ENCODE measurements at regions not wholly inside any gene's neighbourhood (a gene's known extent, or its start where the extent isn't known, plus 50 kb on each side); places are given as distances from the start of the nearest gene placed in this dataset.

- intact Hi-C loops (cut with micrococcal nuclease; ENCODE audit: unreplicated experiment) (no loop called here), in situ Hi-C loops (cut with HindIII; ENCODE audit: low pct_unique_long_range_greater_than_20kb, low sequenced_read_pairs) (no loop called here)
- H3K27ac ChIP-seq (ENCODE audit: low read length) = no peak overlapping the region
- H3K36me3 ChIP-seq (ENCODE audit: control insufficient read depth, insufficient read depth, low read length) = no peaks in the 10 kb centered on the region
- CTCF ChIA-PET = no interaction called here
- no peak for DNase-seq (ENCODE audit: low read depth, low spot score)
- no peak for ATAC-seq
- no peaks in the 10 kb centered on the region for H3K4me1 ChIP-seq (ENCODE audit: control insufficient read depth, insufficient read depth, low read length)
- POLR2A ChIA-PET = no interaction called here
- H3K9me3 ChIP-seq (ENCODE audit: control insufficient read depth, insufficient read depth, low read depth, low read length) = no peaks in the 10 kb centered on the region
- peaks cover 3% of the 10 kb centered on the region; the same call in 1 of the 2 replicates for H3K27me3 ChIP-seq (ENCODE audit: control insufficient read depth, insufficient read depth, low read length)
- H3K4me3 ChIP-seq (ENCODE audit: low read depth in 2 of 2, low read length in 2 of 2) = no peak overlapping the region
- BruUV-seq (replicated peaks) = no TSS peak
- TF ChIP-seq POLR2AphosphoS5 (IDR thresholded peaks at IDR 0.05; ENCODE audit: low read depth, low read length) = no peak
These were observed 167.6 kb upstream of the TNP1 start for GRCh38 chr2:217027414-217027813.

- in situ Hi-C loops (cut with HindIII; ENCODE audit: low pct_unique_long_range_greater_than_20kb, low sequenced_read_pairs) (no loop called here), intact Hi-C loops (cut with micrococcal nuclease; ENCODE audit: unreplicated experiment) (no loop called here)
- H3K4me3 ChIP-seq (ENCODE audit: low read depth in 2 of 2, low read length in 2 of 2) = no peak overlapping the region
These were observed 166.7 kb upstream of the TNP1 start for GRCh38 chr2:217026569-217026968.

DNA sequence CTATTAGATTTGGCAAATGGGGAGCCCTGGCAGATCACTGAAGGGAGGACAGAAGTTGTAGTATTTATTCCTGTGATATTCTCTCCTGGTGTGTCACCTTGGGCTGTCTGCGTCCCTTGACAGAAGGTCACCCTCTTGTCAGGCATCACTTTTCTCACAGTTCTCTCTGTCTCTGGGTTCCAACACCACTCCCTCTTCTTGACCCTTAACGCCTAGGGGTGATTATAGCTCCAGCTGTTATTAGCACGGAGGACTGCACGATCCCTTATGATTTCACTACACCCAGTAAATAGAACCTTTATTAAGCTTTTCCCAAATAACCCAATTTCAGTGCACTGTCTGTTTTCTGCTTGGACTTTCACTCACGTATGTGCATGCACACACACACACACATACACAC is 166.3 kb upstream of the TNP1 start:
- Histone ChIP-seq H3K27ac (ENCODE audit: low read length) (no peak overlapping the region), H3K36me3 (ENCODE audit: control insufficient read depth, insufficient read depth, low read length) (no peaks in the 10 kb centered on the region), H3K27me3 (ENCODE audit: control insufficient read depth, insufficient read depth, low read length) (peaks cover 3% of the 10 kb centered on the region; the same call in 1 of the 2 replicates), H3K4me3 (ENCODE audit: low read depth in 2 of 2, low read length in 2 of 2) (no peak overlapping the region), H3K4me1 (ENCODE audit: control insufficient read depth, insufficient read depth, low read length) (no peaks in the 10 kb centered on the region), H3K9me3 (ENCODE audit: control insufficient read depth, insufficient read depth, low read depth, low read length) (no peaks in the 10 kb centered on the region)
- DNase-seq (ENCODE audit: low read depth, low spot score) = no peak
- in situ Hi-C loops (cut with HindIII; ENCODE audit: low pct_unique_long_range_greater_than_20kb, low sequenced_read_pairs) = no loop called here
- intact Hi-C loops (cut with micrococcal nuclease; ENCODE audit: unreplicated experiment) = no loop called here
- ATAC-seq = no peak
- TF ChIP-seq SIN3A (IDR thresholded peaks at IDR 0.05; ENCODE audit: borderline replicate concordance, insufficient read depth, low read depth, low read length) (no peak), POLR2AphosphoS5 (IDR thresholded peaks at IDR 0.05; ENCODE audit: low read depth, low read length) (no peak), TCF7L2 (IDR thresholded peaks at IDR 0.05; ENCODE audit: low read depth, low read length) (no peak)
- TF ChIP-seq, protein P1, sequence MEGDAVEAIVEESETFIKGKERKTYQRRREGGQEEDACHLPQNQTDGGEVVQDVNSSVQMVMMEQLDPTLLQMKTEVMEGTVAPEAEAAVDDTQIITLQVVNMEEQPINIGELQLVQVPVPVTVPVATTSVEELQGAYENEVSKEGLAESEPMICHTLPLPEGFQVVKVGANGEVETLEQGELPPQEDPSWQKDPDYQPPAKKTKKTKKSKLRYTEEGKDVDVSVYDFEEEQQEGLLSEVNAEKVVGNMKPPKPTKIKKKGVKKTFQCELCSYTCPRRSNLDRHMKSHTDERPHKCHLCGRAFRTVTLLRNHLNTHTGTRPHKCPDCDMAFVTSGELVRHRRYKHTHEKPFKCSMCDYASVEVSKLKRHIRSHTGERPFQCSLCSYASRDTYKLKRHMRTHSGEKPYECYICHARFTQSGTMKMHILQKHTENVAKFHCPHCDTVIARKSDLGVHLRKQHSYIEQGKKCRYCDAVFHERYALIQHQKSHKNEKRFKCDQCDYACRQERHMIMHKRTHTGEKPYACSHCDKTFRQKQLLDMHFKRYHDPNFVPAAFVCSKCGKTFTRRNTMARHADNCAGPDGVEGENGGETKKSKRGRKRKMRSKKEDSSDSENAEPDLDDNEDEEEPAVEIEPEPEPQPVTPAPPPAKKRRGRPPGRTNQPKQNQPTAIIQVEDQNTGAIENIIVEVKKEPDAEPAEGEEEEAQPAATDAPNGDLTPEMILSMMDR (IDR thresholded peaks at IDR 0.05) = no peak
- TF ChIP-seq, protein P2, sequence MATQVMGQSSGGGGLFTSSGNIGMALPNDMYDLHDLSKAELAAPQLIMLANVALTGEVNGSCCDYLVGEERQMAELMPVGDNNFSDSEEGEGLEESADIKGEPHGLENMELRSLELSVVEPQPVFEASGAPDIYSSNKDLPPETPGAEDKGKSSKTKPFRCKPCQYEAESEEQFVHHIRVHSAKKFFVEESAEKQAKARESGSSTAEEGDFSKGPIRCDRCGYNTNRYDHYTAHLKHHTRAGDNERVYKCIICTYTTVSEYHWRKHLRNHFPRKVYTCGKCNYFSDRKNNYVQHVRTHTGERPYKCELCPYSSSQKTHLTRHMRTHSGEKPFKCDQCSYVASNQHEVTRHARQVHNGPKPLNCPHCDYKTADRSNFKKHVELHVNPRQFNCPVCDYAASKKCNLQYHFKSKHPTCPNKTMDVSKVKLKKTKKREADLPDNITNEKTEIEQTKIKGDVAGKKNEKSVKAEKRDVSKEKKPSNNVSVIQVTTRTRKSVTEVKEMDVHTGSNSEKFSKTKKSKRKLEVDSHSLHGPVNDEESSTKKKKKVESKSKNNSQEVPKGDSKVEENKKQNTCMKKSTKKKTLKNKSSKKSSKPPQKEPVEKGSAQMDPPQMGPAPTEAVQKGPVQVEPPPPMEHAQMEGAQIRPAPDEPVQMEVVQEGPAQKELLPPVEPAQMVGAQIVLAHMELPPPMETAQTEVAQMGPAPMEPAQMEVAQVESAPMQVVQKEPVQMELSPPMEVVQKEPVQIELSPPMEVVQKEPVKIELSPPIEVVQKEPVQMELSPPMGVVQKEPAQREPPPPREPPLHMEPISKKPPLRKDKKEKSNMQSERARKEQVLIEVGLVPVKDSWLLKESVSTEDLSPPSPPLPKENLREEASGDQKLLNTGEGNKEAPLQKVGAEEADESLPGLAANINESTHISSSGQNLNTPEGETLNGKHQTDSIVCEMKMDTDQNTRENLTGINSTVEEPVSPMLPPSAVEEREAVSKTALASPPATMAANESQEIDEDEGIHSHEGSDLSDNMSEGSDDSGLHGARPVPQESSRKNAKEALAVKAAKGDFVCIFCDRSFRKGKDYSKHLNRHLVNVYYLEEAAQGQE (IDR thresholded peaks at IDR 0.05; ENCODE audit: insufficient read depth in 1 of 2, low read depth in 2 of 2, low read length in 1 of 2) = no peak
- ChIA-PET POLR2A (no interaction called here), CTCF (no interaction called here)
- no TSS peak for BruUV-seq (replicated peaks)

More at GRCh38 chr2:217026569-217026968, 166.7 kb upstream of the TNP1 start:
- H3K27me3 ChIP-seq (ENCODE audit: control insufficient read depth, insufficient read depth, low read length) = peaks cover 3% of the 10 kb centered on the region; the same call in 1 of the 2 replicates
- TF ChIP-seq TCF7L2 (IDR thresholded peaks at IDR 0.05; ENCODE audit: low read depth, low read length) = no peak
- no peak for TF ChIP-seq SIN3A (IDR thresholded peaks at IDR 0.05; ENCODE audit: borderline replicate concordance, insufficient read depth, low read depth, low read length)
- no peak for TF ChIP-seq POLR2AphosphoS5 (IDR thresholded peaks at IDR 0.05; ENCODE audit: low read depth, low read length)
- TF ChIP-seq, protein P1 (IDR thresholded peaks at IDR 0.05) = no peak
- TF ChIP-seq, protein P2 (IDR thresholded peaks at IDR 0.05; ENCODE audit: insufficient read depth in 1 of 2, low read depth in 2 of 2, low read length in 1 of 2) = no peak
- no peaks in the 10 kb centered on the region for H3K9me3 ChIP-seq (ENCODE audit: control insufficient read depth, insufficient read depth, low read depth, low read length)
- POLR2A ChIA-PET = no interaction called here
- H3K4me1 ChIP-seq (ENCODE audit: control insufficient read depth, insufficient read depth, low read length) = no peaks in the 10 kb centered on the region
- CTCF ChIA-PET = no interaction called here
- H3K36me3 ChIP-seq (ENCODE audit: control insufficient read depth, insufficient read depth, low read length) = no peaks in the 10 kb centered on the region
- no TSS peak for BruUV-seq (replicated peaks)
- no peak overlapping the region for H3K27ac ChIP-seq (ENCODE audit: low read length)
- no peak for ATAC-seq
- DNase-seq (ENCODE audit: low read depth, low spot score) = no peak

All from Panc1 (cell line).